ENCODE measurements at regions not wholly inside any gene's neighbourhood (a gene's known extent, or its start where the extent isn't known, plus 50 kb on each side); places are given as distances from the start of the nearest gene placed in this dataset.

GRCh38 chr1:102498929-102499328, 502.2 kb upstream of the OLFM3 start:
- TF ChIP-seq CTCF (IDR thresholded peaks at IDR 0.05; ENCODE audit: low read depth, low read length) (no peak), MYC (IDR thresholded peaks at IDR 0.05; ENCODE audit: low read depth, low read length) (no peak), POLR2A (IDR thresholded peaks at IDR 0.05; ENCODE audit: extremely low read depth, insufficient read length) (no peak), MAX (IDR thresholded peaks at IDR 0.05; ENCODE audit: low read depth, low read length) (no peak)

Measured in NB4 (cell line).